T-helper 1 cell treated with Interleukin-12 subunit alpha and Interleukin-12 subunit beta and Interleukin-4 antibody, amounts not matched to agents 30 ng/mL and 1 ng/mL, for 36 hours (primary cell): ENCODE measurements at regions not wholly inside any gene's neighbourhood (a gene's known extent, or its start where the extent isn't known, plus 50 kb on each side); places are given as distances from the start of the nearest gene placed in this dataset.

Experiments used
- intact Hi-C: fragments of 100-400 bp; cut with micrococcal nuclease; formaldehyde crosslinking; loops from one replicate; pipeline ENCODE4 v1.15.1; 2024

- intact Hi-C loops: no loop called here
Observed at GRCh38 chr16:64253096-64253495, 868.8 kb downstream of the CDH11 start.

- intact Hi-C loops: no loop called here
Observed at GRCh38 chr16:64251742-64252141, 870.1 kb downstream of the CDH11 start.

GRCh38 chr16:64250866-64251265 lies 871.0 kb downstream of the CDH11 start:
- intact Hi-C loops: no loop called here

- intact Hi-C loops: no loop called here
Observed at GRCh38 chr16:64242492-64242891, 879.4 kb downstream of the CDH11 start.

GRCh38 chr16:64240586-64240985 lies 881.3 kb downstream of the CDH11 start:
- intact Hi-C loops: no loop called here

- intact Hi-C loops: no loop called here
Observed at GRCh38 chr16:64238571-64238970, 883.3 kb downstream of the CDH11 start.

- intact Hi-C loops: no loop called here
Observed at GRCh38 chr16:64236316-64236715, 885.5 kb downstream of the CDH11 start.

GRCh38 chr16:64234200-64234599 lies 887.7 kb downstream of the CDH11 start:
- intact Hi-C loops: no loop called here

- intact Hi-C loops: no loop called here
Observed at GRCh38 chr16:64225696-64226095, 896.2 kb downstream of the CDH11 start.

- intact Hi-C loops: no loop called here
Observed at GRCh38 chr16:64225036-64225435, 896.8 kb downstream of the CDH11 start.

- intact Hi-C loops: no loop called here
Observed at GRCh38 chr16:64217789-64218535, 903.9 kb downstream of the CDH11 start.

- intact Hi-C loops: no loop called here
Observed at GRCh38 chr16:64215730-64216129, 906.1 kb downstream of the CDH11 start.

- intact Hi-C loops: no loop called here
Observed at GRCh38 chr16:64211331-64211730, 910.5 kb downstream of the CDH11 start.

- intact Hi-C loops: no loop called here
Observed at GRCh38 chr16:64206862-64207261, 915.0 kb downstream of the CDH11 start.

- intact Hi-C loops: no loop called here
Observed at GRCh38 chr16:64203126-64203525, 918.7 kb downstream of the CDH11 start.

- intact Hi-C loops: no loop called here
Observed at GRCh38 chr16:64202571-64202970, 919.3 kb downstream of the CDH11 start.

GRCh38 chr16:64196444-64196843 lies 925.4 kb downstream of the CDH11 start:
- intact Hi-C loops: no loop called here

- intact Hi-C loops: no loop called here
Observed at GRCh38 chr16:64185954-64186353, 935.9 kb downstream of the CDH11 start.

- intact Hi-C loops: no loop called here
Observed at GRCh38 chr16:64184156-64184555, 937.7 kb downstream of the CDH11 start.

- intact Hi-C loops: no loop called here
Observed at GRCh38 chr16:64182985-64183384, 938.9 kb downstream of the CDH11 start.

GRCh38 chr16:64181271-64181925 lies 940.5 kb downstream of the CDH11 start:
- intact Hi-C loops: no loop called here

GRCh38 chr16:64180136-64180900 lies 941.5 kb downstream of the CDH11 start:
- intact Hi-C loops: no loop called here
